ENCODE measurements at regions not wholly inside any gene's neighbourhood (a gene's known extent, or its start where the extent isn't known, plus 50 kb on each side); places are given as distances from the start of the nearest gene placed in this dataset.

DNA sequence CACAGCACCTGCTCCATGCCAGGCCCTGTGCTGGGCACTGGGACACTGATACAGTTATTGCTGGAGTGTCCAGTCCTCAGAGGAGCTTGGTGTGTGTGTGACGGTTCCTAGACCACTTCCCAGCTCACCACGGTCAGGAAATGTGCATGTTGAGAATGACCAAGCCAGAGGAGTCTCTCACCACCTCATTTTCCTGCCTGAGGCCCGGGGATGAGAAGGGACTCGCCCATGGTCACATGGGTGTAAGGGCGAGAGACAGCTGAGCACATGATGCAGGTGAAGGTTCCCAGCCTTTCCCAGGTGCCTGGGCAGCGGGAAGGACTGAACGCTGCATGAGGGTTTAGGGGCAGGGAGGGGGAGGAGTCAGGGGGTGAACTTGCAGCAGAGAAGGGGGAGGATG lies 180.9 kb upstream of the TLE3 start:
- no peak for DNase-seq (ENCODE audit: low read depth)
- H3K4me3 ChIP-seq (ENCODE audit: control insufficient read depth, low read depth, low read length), result no peak overlapping the region
- TF ChIP-seq, protein P1, sequence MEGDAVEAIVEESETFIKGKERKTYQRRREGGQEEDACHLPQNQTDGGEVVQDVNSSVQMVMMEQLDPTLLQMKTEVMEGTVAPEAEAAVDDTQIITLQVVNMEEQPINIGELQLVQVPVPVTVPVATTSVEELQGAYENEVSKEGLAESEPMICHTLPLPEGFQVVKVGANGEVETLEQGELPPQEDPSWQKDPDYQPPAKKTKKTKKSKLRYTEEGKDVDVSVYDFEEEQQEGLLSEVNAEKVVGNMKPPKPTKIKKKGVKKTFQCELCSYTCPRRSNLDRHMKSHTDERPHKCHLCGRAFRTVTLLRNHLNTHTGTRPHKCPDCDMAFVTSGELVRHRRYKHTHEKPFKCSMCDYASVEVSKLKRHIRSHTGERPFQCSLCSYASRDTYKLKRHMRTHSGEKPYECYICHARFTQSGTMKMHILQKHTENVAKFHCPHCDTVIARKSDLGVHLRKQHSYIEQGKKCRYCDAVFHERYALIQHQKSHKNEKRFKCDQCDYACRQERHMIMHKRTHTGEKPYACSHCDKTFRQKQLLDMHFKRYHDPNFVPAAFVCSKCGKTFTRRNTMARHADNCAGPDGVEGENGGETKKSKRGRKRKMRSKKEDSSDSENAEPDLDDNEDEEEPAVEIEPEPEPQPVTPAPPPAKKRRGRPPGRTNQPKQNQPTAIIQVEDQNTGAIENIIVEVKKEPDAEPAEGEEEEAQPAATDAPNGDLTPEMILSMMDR (IDR thresholded peaks at IDR 0.05; ENCODE audit: control insufficient read depth, insufficient read depth, low read depth, low read length, missing control alignments), result no peak

DNA sequence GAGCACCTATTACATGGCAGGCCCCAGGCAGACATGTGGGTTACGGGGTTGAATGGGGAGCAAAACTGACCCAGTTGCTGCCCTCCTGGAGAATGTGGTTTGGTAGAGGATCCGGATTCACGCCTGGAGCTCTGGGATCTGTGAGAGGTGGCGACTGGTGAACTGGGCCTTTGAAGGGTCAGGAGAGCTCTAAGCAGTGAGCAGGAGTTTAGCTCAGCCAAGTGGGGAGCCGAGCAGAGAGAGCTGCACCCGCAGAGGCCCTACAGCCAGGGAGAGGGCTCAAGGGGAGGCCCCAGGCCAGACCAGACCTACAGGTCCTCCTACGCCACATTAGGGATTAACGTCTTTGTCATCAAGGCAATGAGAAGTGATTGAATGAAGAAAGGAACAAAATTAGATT lies 179.8 kb upstream of the TLE3 start:
- no peak overlapping the region for H3K4me3 ChIP-seq (ENCODE audit: control insufficient read depth, low read depth, low read length)
- TF ChIP-seq, protein P1 (IDR thresholded peaks at IDR 0.05; ENCODE audit: control insufficient read depth, insufficient read depth, low read depth, low read length, missing control alignments), result no peak
- no peak for DNase-seq (ENCODE audit: low read depth)

DNA sequence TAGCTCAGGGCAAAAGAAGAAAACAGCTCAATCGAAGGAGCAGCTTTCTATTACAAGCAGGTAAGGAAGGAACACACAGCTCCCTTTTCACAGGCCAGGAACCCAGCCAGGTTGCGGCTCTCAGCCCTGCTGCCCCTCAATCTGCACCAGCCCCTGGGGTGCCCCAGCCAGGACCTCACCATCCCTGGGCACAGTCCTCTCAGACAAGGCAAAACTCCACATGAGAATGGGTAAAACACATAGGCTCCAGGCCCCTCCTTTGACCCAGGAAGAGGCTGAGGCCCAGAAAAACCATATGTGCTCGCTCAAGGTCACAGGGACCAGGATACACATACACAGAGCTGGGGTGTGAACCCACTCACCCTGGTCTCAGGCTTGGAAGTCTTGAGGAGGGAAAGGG lies 178.7 kb upstream of the TLE3 start:
- TF ChIP-seq, protein P1 (IDR thresholded peaks at IDR 0.05; ENCODE audit: control insufficient read depth, insufficient read depth, low read depth, low read length, missing control alignments), result no peak
- DNase-seq (ENCODE audit: low read depth), result no peak
- no peak overlapping the region for H3K4me3 ChIP-seq (ENCODE audit: control insufficient read depth, low read depth, low read length)

DNA sequence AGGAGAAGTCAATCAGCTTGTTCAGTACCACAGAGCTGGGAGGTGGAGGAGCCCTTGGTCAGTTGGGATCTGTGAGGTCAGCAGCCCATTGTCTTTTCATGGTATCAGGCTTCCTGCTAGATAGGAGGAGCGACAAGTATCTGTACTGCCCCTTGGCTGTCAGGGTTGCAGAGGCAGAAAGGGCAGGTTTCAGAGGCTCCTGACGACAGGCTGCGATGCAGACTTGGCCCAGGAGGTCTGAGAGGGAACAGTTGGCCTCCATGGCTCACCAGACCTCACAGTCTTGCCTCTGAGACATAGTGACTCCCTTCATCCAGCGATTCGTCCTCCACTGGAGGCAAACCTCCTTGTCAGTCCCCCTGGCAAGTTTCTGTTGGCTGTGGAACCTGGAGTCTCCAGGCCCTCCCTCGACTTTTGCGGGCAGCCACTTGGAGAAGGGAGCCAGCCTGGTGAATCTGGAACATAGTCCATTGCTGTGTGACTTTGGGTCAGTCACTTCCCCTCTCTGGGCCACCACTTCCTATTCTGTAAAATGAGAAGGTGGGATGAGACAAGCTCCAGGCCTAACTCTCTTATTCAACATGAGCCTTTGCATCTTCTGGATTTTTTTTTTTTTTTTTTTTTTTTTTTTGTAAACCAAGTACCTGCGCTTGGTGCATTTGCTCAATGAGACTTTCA lies 177.9 kb upstream of the TLE3 start:
- no peak overlapping the region for H3K4me3 ChIP-seq (ENCODE audit: control insufficient read depth, low read depth, low read length)
- DNase-seq (ENCODE audit: low read depth), result no peak
- TF ChIP-seq, protein P1 (IDR thresholded peaks at IDR 0.05; ENCODE audit: control insufficient read depth, insufficient read depth, low read depth, low read length, missing control alignments), result no peak

DNA sequence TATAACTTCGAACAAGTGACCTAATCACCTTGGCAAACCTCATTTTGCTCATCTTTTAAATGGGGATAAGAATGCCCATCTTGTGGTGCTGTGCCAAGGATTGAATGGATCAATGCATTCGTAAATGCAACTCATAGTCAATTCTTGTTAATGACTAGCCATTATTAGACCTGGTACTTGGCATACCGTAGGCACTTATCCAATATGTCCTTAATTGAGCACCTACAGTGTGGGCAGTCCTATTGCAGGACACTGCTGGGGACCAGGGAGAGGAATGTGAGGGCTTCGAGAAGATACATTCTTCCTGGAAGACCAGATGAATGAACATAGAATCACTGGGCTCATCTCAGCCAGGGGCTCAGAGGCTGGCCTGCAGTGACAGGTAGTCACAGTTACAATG lies 177.2 kb upstream of the TLE3 start:
- no peak overlapping the region for H3K4me3 ChIP-seq (ENCODE audit: control insufficient read depth, low read depth, low read length)
- DNase-seq (ENCODE audit: low read depth), result no peak
- TF ChIP-seq, protein P1 (IDR thresholded peaks at IDR 0.05; ENCODE audit: control insufficient read depth, insufficient read depth, low read depth, low read length, missing control alignments), result no peak

DNA sequence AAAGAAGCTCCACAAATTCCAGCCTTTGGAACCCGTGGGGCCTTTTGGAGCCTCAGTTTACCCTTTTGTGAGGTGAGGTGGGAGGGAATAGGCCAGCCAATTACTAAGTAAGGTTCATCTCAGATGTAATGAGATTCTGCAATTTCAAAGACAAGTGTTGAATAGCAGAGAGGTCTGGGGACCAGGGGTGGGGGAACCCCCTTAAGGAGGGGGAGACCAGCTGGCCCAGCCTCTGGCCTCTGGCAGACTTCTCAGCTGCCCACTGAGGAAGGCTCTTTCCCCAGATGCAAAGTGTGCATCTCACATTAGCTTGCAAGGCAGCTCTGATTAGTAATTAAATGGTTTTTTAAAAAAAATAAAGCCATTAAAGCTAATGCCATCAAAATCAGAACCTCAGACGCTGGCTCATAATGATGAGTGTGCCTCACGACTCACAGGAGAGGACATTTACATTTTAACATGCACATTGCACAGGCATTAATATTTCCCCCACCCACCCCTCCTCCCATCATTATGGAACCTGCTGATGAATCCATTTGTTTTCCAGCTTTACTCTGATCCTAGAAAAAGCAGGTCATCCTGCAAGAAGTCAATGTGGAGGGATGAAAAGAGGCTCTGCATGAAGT lies 176.7 kb upstream of the TLE3 start:
- TF ChIP-seq, protein P1 (IDR thresholded peaks at IDR 0.05; ENCODE audit: control insufficient read depth, insufficient read depth, low read depth, low read length, missing control alignments), result no peak
- DNase-seq (ENCODE audit: low read depth), result no peak

More for the DNA sequence above, 176.7 kb upstream of the TLE3 start:
- no peak overlapping the region for H3K4me3 ChIP-seq (ENCODE audit: control insufficient read depth, low read depth, low read length)

Data from AG09309 (cell line).